ENCODE measurements at regions not wholly inside any gene's neighbourhood (a gene's known extent, or its start where the extent isn't known, plus 50 kb on each side); places are given as distances from the start of the nearest gene placed in this dataset.

DNA sequence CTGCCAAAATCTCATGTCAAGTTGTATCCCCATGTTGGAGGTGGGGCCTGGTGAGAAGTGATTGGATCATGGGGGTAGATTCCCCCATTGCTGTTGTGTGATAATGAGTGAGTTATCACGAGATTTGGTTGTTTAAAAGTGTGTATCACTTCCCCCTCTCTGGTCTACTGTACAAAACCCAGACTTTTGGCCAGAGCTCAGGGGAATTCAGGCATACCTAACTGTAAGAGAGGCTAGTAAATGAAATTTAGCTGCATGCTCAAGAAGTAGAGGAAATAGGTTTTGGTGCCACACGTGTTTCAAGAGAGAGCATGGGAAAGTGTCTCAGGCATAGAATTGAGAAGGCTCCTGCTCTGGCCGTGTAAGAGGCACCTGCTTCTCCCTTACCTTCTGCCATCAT is 190.5 kb upstream of the GALNTL6 start:
- H3K27ac ChIP-seq (ENCODE audit: low read depth, low read length, poor library complexity, severe bottlenecking), result no peak overlapping the region
- no peaks in the 10 kb centered on the region for H3F3A ChIP-seq (ENCODE audit: insufficient read depth, low read length)
- no peaks in the 10 kb centered on the region for H3K9me3 ChIP-seq (ENCODE audit: low read length)
- H3K27me3 ChIP-seq (ENCODE audit: insufficient read depth, low read length), result no peaks in the 10 kb centered on the region
- no peaks in the 10 kb centered on the region for H3K79me2 ChIP-seq (ENCODE audit: insufficient read depth, low read length)
- no peaks in the 10 kb centered on the region for H3K9me2 ChIP-seq (ENCODE audit: low read depth, low read length)
- no peak overlapping the region for H3K4me3 ChIP-seq (ENCODE audit: low read depth, low read length, poor library complexity, severe bottlenecking)
- no peak for TF ChIP-seq EZH2 (IDR thresholded peaks at IDR 0.05; ENCODE audit: borderline replicate concordance, low read length)
- TF ChIP-seq, protein P1, sequence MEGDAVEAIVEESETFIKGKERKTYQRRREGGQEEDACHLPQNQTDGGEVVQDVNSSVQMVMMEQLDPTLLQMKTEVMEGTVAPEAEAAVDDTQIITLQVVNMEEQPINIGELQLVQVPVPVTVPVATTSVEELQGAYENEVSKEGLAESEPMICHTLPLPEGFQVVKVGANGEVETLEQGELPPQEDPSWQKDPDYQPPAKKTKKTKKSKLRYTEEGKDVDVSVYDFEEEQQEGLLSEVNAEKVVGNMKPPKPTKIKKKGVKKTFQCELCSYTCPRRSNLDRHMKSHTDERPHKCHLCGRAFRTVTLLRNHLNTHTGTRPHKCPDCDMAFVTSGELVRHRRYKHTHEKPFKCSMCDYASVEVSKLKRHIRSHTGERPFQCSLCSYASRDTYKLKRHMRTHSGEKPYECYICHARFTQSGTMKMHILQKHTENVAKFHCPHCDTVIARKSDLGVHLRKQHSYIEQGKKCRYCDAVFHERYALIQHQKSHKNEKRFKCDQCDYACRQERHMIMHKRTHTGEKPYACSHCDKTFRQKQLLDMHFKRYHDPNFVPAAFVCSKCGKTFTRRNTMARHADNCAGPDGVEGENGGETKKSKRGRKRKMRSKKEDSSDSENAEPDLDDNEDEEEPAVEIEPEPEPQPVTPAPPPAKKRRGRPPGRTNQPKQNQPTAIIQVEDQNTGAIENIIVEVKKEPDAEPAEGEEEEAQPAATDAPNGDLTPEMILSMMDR (IDR thresholded peaks at IDR 0.05; ENCODE audit: low read length), result no peak
- no peaks in the 10 kb centered on the region for H4K20me1 ChIP-seq (ENCODE audit: insufficient read depth, low read length)
- H3K4me1 ChIP-seq (ENCODE audit: insufficient read depth, low read length, severe bottlenecking), result no peaks in the 10 kb centered on the region
- H3K4me2 ChIP-seq (ENCODE audit: low read length), result no peak overlapping the region
- no peaks in the 10 kb centered on the region for H3K36me3 ChIP-seq (ENCODE audit: insufficient read depth, low read length)
- H3K9ac ChIP-seq (ENCODE audit: low read length), result no peak overlapping the region
- no peak overlapping the region for H2AFZ ChIP-seq (ENCODE audit: low read length)

DNA sequence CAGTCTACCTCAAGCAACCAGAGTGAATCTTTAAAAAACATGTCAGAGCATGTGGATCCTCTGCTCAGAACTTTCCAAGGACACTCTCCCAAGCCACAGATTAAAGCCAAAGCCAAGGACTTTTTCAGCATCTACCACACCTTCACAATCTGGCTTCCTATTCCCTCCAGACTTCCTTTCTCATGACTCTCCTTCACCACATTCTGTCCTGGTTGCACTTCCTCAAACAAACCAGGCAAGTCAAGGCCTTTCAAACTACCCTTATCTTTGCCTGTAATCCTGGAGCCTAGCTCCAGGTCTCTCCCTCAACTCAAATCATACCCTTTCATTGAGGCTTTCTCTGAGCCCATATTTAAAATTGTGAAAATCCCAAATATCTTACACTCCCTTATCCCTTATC is 191.6 kb upstream of the GALNTL6 start:
- H3K4me3 ChIP-seq (ENCODE audit: low read depth, low read length, poor library complexity, severe bottlenecking), result no peak overlapping the region
- H3K27me3 ChIP-seq (ENCODE audit: insufficient read depth, low read length), result no peaks in the 10 kb centered on the region
- TF ChIP-seq, protein P1 (IDR thresholded peaks at IDR 0.05; ENCODE audit: low read length), result no peak
- TF ChIP-seq EZH2 (IDR thresholded peaks at IDR 0.05; ENCODE audit: borderline replicate concordance, low read length), result no peak
- H3K36me3 ChIP-seq (ENCODE audit: insufficient read depth, low read length), result no peaks in the 10 kb centered on the region
- H3K4me2 ChIP-seq (ENCODE audit: low read length), result no peak overlapping the region
- no peaks in the 10 kb centered on the region for H3K9me3 ChIP-seq (ENCODE audit: low read length)
- H3F3A ChIP-seq (ENCODE audit: insufficient read depth, low read length), result no peaks in the 10 kb centered on the region
- no peak overlapping the region for H2AFZ ChIP-seq (ENCODE audit: low read length)
- no peaks in the 10 kb centered on the region for H3K9me2 ChIP-seq (ENCODE audit: low read depth, low read length)
- no peaks in the 10 kb centered on the region for H4K20me1 ChIP-seq (ENCODE audit: insufficient read depth, low read length)
- H3K9ac ChIP-seq (ENCODE audit: low read length), result no peak overlapping the region
- H3K27ac ChIP-seq (ENCODE audit: low read depth, low read length, poor library complexity, severe bottlenecking), result no peak overlapping the region
- H3K79me2 ChIP-seq (ENCODE audit: insufficient read depth, low read length), result no peaks in the 10 kb centered on the region
- H3K4me1 ChIP-seq (ENCODE audit: insufficient read depth, low read length, severe bottlenecking), result no peaks in the 10 kb centered on the region

DNA sequence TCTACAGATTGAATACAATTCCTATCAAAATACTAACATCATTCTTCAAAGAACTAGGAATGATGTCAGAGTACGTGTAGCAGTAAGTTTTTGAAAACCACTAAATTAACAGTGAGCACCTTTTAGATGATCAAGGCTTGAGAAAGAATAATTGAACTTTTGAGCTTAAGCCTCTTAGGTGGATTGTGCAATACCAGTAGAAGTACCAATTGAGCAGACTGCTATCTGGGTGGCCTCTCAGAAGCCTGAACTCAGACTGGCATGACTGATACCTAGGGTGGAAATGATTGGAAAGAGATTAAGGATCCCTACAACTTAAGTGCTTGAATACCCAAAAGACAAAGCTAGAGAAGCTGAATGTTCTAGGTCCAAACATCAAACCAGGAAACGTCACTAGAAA is 200.3 kb upstream of the GALNTL6 start:
- Histone ChIP-seq H4K20me1 (ENCODE audit: insufficient read depth, low read length) (no peaks in the 10 kb centered on the region), H3K27me3 (ENCODE audit: insufficient read depth, low read length) (no peaks in the 10 kb centered on the region), H3K9ac (ENCODE audit: low read length) (no peak overlapping the region), H3K4me2 (ENCODE audit: low read length) (no peak overlapping the region), H3K9me2 (ENCODE audit: low read depth, low read length) (no peaks in the 10 kb centered on the region), H2AFZ (ENCODE audit: low read length) (no peak overlapping the region), H3K9me3 (ENCODE audit: low read length) (no peaks in the 10 kb centered on the region), H3K36me3 (ENCODE audit: insufficient read depth, low read length) (no peaks in the 10 kb centered on the region), H3K4me3 (ENCODE audit: low read depth, low read length, poor library complexity, severe bottlenecking) (no peak overlapping the region), H3K79me2 (ENCODE audit: insufficient read depth, low read length) (no peaks in the 10 kb centered on the region), H3K4me1 (ENCODE audit: insufficient read depth, low read length, severe bottlenecking) (no peaks in the 10 kb centered on the region), H3F3A (ENCODE audit: insufficient read depth, low read length) (no peaks in the 10 kb centered on the region), H3K27ac (ENCODE audit: low read depth, low read length, poor library complexity, severe bottlenecking) (no peak overlapping the region)
- TF ChIP-seq EZH2 (IDR thresholded peaks at IDR 0.05; ENCODE audit: borderline replicate concordance, low read length), result no peak
- TF ChIP-seq, protein P1 (IDR thresholded peaks at IDR 0.05; ENCODE audit: low read length), result no peak

Data from OCI-LY1 (cell line).